ENCODE measurements at regions not wholly inside any gene's neighbourhood (a gene's known extent, or its start where the extent isn't known, plus 50 kb on each side); places are given as distances from the start of the nearest gene placed in this dataset.

DNA sequence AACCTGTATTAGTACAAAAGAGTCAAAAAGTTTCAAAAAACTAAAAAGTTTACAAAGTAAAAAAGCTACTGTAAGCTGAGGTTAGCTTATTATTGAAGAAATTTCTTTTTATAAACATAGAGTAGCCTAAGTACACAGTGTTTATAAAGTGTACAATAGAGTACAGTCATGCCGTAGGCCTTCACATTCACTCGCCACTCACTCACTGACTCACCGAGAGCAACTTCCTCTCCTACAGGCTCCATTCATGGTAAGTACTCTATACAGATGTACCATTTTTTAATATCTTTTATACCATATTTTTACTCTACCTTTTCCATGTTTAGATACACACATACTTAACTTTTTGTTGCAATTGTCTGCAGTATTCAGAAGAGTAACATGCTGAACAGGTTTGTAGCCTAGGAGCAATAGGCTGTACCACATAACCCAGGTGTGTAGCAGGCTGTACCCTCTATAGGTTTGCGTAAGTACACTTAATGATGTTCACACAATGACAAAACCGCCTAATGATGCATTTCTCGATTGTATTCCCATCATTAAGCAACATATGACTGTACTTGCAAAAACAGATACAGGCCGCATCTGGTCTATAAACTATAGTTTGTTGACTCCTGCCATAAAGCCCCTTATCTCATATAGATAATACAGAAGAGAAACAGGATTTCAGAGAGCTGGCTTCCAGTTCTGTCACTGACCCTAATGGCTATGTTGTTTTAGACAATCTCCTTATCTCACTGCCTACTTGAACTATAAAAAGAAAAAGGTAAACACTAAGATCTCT is 438.8 kb downstream of the HTR7 start:
- no peaks in the 10 kb centered on the region for H3K9me3 Mint-ChIP-seq (ENCODE audit: low read depth)
- no peaks in the 10 kb centered on the region for H3K36me3 Mint-ChIP-seq
- no peak overlapping the region for H3K4me3 Mint-ChIP-seq
- H3K4me1 Mint-ChIP-seq (ENCODE audit: low read depth): no peaks in the 10 kb centered on the region
- H3K27ac Mint-ChIP-seq: no peak overlapping the region
- H3K27me3 Mint-ChIP-seq: no peaks in the 10 kb centered on the region

GRCh38 chr10:90420637-90421318 is 437.1 kb downstream of the HTR7 start:
- Mint-ChIP-seq H3K4me3 (no peak overlapping the region), H3K27me3 (no peaks in the 10 kb centered on the region), H3K9me3 (ENCODE audit: low read depth) (no peaks in the 10 kb centered on the region), H3K36me3 (no peaks in the 10 kb centered on the region), H3K4me1 (ENCODE audit: low read depth) (no peaks in the 10 kb centered on the region), H3K27ac (no peak overlapping the region)

DNA sequence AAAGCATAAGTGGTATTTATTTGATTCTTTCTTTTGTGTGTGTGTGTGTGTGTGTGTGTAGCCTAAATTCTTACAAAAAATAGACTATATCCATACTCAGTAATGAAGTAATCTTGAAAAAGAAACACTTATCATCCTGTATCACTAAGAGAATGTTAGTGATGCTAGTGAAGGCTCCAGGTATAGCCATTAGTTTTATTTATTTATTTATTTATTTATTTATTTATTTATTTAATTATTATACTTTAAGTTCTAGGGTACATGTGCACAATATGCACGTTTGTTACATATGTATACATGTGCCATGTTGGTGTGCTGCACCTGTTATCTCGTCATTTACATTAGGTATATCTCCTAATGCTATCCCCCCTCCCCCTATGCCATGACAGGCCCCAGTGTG is 436.0 kb downstream of the HTR7 start:
- Mint-ChIP-seq H3K36me3 (no peaks in the 10 kb centered on the region), H3K27ac (no peak overlapping the region), H3K4me3 (no peak overlapping the region), H3K9me3 (ENCODE audit: low read depth) (no peaks in the 10 kb centered on the region), H3K27me3 (no peaks in the 10 kb centered on the region), H3K4me1 (ENCODE audit: low read depth) (no peaks in the 10 kb centered on the region)

DNA sequence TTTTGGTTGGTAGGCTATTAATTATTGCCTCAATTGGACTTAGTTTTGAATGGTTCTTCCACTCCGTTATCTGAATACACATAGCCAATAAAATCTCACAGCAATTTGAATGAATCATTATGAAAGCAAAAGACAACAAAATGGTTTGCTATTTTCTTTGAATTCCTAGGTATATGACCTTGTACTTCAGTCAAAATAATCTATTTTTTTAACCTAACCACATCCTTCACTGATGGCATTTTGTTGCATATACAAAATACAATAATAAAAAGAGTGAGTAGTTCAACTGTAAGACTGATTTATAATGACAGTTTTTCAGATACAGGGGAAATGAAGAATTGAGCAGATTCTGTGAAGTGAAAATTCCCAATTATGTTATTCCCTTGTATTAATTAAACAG is 433.1 kb downstream of the HTR7 start:
- Mint-ChIP-seq H3K27ac (no peak overlapping the region), H3K36me3 (no peaks in the 10 kb centered on the region), H3K27me3 (no peaks in the 10 kb centered on the region), H3K9me3 (ENCODE audit: low read depth) (no peaks in the 10 kb centered on the region), H3K4me1 (ENCODE audit: low read depth) (no peaks in the 10 kb centered on the region), H3K4me3 (no peak overlapping the region)

DNA sequence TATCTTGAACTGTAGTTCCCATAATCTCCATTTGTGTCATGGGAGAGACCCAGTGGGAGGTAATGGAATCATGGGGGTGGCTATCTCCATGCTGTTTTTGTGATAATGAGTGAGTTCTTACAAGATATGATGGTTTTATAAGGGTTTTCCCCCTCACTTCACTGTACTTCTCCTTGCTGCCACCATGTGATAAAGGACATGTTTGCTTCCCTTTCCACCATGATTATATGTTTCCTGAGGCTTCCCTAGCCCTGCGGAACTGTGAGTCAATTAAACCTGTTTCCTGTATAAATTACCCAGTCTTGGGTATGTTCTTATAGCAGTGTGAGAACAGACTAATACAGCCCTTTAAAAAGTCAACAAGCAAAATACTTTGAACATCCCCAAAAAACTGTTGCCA is 427.7 kb downstream of the HTR7 start:
- Mint-ChIP-seq H3K9me3 (ENCODE audit: low read depth) (no peaks in the 10 kb centered on the region), H3K27ac (no peak overlapping the region), H3K36me3 (no peaks in the 10 kb centered on the region), H3K4me1 (ENCODE audit: low read depth) (no peaks in the 10 kb centered on the region), H3K4me3 (no peak overlapping the region), H3K27me3 (no peaks in the 10 kb centered on the region)

DNA sequence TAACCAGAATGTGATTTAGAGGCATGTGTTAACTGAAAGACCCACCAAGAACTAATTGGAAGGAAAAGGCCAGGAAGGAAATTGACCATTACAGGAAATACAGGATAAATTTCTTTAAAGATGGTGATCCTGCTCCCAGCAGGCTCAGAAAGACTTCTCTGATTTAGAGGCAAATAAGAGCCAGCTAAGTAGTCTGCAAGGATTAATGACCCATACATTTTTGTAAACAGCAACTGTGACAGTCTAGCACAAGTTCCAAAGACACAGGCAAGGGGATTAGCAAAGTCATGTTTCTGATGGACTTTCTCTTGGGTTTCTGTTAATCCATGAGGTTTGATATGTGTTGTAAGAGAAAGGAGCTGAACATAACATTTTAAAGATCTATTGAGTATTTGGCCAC is 425.0 kb downstream of the HTR7 start:
- H3K4me1 Mint-ChIP-seq (ENCODE audit: low read depth): no peaks in the 10 kb centered on the region
- H3K27me3 Mint-ChIP-seq: peaks cover 3% of the 10 kb centered on the region
- H3K36me3 Mint-ChIP-seq: no peaks in the 10 kb centered on the region
- no peaks in the 10 kb centered on the region for H3K9me3 Mint-ChIP-seq (ENCODE audit: low read depth)
- no peak overlapping the region for H3K4me3 Mint-ChIP-seq
- no peak overlapping the region for H3K27ac Mint-ChIP-seq

DNA sequence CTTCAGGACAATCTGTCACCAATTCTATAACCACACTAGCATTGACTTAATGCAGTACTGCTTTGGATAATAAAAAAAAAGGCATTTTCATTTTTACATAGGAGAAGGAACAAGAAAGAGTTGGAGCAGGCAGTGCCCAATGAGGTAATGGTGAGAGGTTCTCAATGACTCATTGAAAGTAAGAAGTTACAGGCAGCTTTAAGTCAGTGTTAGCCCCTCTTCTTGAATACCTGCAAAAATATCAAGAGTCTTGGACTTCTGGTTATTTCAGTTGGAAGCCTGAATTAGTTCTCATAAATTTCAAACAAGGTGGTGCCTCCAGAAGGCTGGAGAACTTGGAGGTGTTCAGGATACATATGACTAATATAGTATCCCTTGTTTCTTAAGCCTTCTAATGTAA is 422.5 kb downstream of the HTR7 start:
- Mint-ChIP-seq H3K9me3 (ENCODE audit: low read depth) (no peaks in the 10 kb centered on the region), H3K27ac (no peak overlapping the region), H3K4me1 (ENCODE audit: low read depth) (no peaks in the 10 kb centered on the region), H3K27me3 (peaks cover 3% of the 10 kb centered on the region), H3K36me3 (no peaks in the 10 kb centered on the region), H3K4me3 (no peak overlapping the region)

- no peak overlapping the region for H3K27ac Mint-ChIP-seq
- no peaks in the 10 kb centered on the region for H3K36me3 Mint-ChIP-seq
- H3K27me3 Mint-ChIP-seq: peaks cover 3% of the 10 kb centered on the region
- peaks cover 6% of the 10 kb centered on the region for H3K9me3 Mint-ChIP-seq (ENCODE audit: low read depth)
- no peaks in the 10 kb centered on the region for H3K4me1 Mint-ChIP-seq (ENCODE audit: low read depth)
- H3K4me3 Mint-ChIP-seq: no peak overlapping the region
Observed at GRCh38 chr10:90437452-90437851, 420.4 kb downstream of the HTR7 start.

DNA sequence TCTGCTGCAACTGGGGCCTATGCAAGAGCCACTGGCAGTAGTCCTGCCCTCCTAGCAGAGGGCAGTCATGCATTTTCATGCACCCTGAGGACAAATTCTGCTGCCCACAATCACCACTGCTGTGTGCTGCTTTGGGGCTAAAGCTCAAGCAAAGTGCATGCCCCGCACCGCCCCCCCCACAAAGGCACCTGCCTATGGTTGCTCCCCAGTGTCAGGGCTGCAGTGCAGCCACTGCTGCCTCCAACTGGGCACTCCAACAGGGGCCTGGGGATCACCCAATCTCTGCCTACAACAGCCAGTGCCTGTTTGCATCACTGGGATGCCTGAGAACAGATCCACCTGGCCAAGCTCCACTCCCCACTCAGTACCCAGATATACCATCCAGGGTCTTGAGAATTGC is 417.0 kb downstream of the HTR7 start:
- Mint-ChIP-seq H3K27ac (no peak overlapping the region), H3K27me3 (peaks cover 3% of the 10 kb centered on the region), H3K9me3 (ENCODE audit: low read depth) (peaks cover 12% of the 10 kb centered on the region), H3K36me3 (no peaks in the 10 kb centered on the region), H3K4me3 (no peak overlapping the region), H3K4me1 (ENCODE audit: low read depth) (no peaks in the 10 kb centered on the region)

GRCh38 chr10:90443342-90443741 is 414.5 kb downstream of the HTR7 start:
- no peaks in the 10 kb centered on the region for H3K4me1 Mint-ChIP-seq (ENCODE audit: low read depth)
- no peak overlapping the region for H3K4me3 Mint-ChIP-seq
- H3K27me3 Mint-ChIP-seq: no peaks in the 10 kb centered on the region
- no peak overlapping the region for H3K27ac Mint-ChIP-seq
- H3K9me3 Mint-ChIP-seq (ENCODE audit: low read depth): peaks cover 12% of the 10 kb centered on the region
- H3K36me3 Mint-ChIP-seq: no peaks in the 10 kb centered on the region

- no peak overlapping the region for H3K4me3 Mint-ChIP-seq
- H3K27ac Mint-ChIP-seq: no peak overlapping the region
- no peaks in the 10 kb centered on the region for H3K27me3 Mint-ChIP-seq
- peaks cover 6% of the 10 kb centered on the region for H3K9me3 Mint-ChIP-seq (ENCODE audit: low read depth)
- H3K4me1 Mint-ChIP-seq (ENCODE audit: low read depth): no peaks in the 10 kb centered on the region
- H3K36me3 Mint-ChIP-seq: no peaks in the 10 kb centered on the region
Observed at GRCh38 chr10:90447831-90448230, 410.0 kb downstream of the HTR7 start.

DNA sequence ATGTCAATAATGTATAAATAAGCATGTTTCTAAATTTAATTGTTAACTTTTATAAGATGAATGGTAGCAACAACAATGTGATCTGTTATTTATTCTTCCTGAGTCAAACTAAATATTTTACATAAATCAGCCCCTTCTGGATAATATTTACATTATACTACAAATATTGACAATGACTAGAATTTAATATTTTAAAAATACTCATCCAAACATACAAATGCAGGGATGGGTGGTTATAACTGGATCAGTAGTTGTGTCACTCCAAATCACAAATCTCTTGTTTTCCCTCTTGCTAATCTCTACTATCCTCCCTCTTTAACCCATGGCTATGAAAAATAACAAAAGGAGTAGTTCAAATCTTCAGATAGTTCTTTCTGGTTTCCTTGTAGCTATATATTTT is 407.0 kb downstream of the HTR7 start:
- Mint-ChIP-seq H3K27me3 (no peaks in the 10 kb centered on the region), H3K36me3 (no peaks in the 10 kb centered on the region), H3K4me1 (ENCODE audit: low read depth) (no peaks in the 10 kb centered on the region), H3K9me3 (ENCODE audit: low read depth) (no peaks in the 10 kb centered on the region), H3K27ac (no peak overlapping the region), H3K4me3 (no peak overlapping the region)

DNA sequence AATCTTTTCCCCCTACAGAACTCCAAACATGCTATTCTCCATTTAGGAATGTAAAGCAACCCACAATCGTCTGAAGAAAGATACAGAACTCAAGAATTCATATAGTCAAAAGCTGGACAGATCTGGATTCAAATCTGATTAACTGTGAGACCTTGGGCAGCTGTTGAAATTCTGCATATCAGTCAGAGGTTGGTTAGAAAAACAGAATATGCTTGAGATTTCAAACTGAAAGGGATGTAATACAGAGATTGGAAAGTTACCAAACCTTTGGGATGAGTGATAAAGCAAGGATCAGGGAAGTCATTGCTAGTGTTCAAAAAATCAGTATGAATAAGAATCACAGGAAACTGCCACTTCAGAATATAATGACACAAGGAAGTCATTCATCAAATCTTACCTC is 406.6 kb downstream of the HTR7 start:
- Mint-ChIP-seq H3K4me3 (no peak overlapping the region), H3K9me3 (ENCODE audit: low read depth) (no peaks in the 10 kb centered on the region), H3K27me3 (peaks cover under 1% of the 10 kb centered on the region), H3K4me1 (ENCODE audit: low read depth) (no peaks in the 10 kb centered on the region), H3K36me3 (no peaks in the 10 kb centered on the region), H3K27ac (no peak overlapping the region)

DNA sequence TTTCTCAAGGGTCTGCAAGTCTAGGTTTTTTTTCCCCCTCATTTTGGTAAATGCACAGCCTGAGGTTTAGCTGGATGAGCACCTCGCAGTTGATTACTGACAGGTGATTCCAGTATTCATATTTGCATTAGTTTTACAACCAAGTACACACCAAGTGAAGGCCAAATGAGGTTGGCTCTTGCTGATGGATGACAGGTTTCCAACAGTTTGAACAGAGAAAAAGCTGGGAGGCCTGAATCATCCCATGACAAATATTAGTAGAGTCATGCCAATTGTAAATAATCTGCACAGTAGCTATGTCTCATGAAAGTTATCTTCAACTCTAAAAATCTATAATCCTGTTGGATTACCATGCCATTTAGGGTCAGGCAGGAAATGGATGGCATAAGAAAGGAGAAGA is 399.8 kb downstream of the HTR7 start:
- H3K4me1 Mint-ChIP-seq (ENCODE audit: low read depth): no peaks in the 10 kb centered on the region
- H3K4me3 Mint-ChIP-seq: no peak overlapping the region
- H3K27me3 Mint-ChIP-seq: peaks cover 2% of the 10 kb centered on the region
- no peak overlapping the region for H3K27ac Mint-ChIP-seq
- H3K36me3 Mint-ChIP-seq: no peaks in the 10 kb centered on the region
- no peaks in the 10 kb centered on the region for H3K9me3 Mint-ChIP-seq (ENCODE audit: low read depth)

DNA sequence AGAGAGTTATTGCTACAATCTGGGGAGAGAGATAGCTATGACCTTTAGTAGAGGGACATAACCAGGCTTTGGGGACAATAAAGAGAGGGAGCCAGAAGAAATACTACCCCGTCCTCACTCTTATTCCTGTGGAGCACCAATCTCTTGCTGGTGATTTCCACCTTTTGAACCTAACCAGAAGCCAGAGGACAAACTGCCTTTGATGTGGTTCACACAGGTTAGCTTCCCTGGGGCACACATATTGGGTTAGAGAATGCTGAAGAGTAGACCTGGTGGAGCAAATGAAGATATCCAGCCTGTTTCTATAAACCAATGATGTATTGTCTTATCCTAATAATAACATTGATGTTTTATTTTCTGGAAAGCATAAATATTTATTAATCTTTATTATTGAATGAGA is 399.3 kb downstream of the HTR7 start:
- Mint-ChIP-seq H3K27me3 (peaks cover 2% of the 10 kb centered on the region), H3K36me3 (no peaks in the 10 kb centered on the region), H3K9me3 (ENCODE audit: low read depth) (no peaks in the 10 kb centered on the region), H3K4me1 (ENCODE audit: low read depth) (no peaks in the 10 kb centered on the region), H3K4me3 (no peak overlapping the region), H3K27ac (no peak overlapping the region)

Data from activated naive CD8-positive, alpha-beta T cell (primary cell).